ENCODE measurements at regions not wholly inside any gene's neighbourhood (a gene's known extent, or its start where the extent isn't known, plus 50 kb on each side); places are given as distances from the start of the nearest gene placed in this dataset.

GRCh38 chr2:234714711-234715110 lies 217.8 kb upstream of the ARL4C start:
- no TSS peak for BruUV-seq (replicated peaks)

GRCh38 chr2:234712421-234712935 lies 215.6 kb upstream of the ARL4C start:
- Histone ChIP-seq H3K4me3 (ENCODE audit: low read length) (no peak overlapping the region), H2AFZ (ENCODE audit: low read length) (no peak overlapping the region), H3K4me2 (ENCODE audit: low read length) (no peak overlapping the region), H3K27me3 (ENCODE audit: low read length) (no peaks in the 10 kb centered on the region), H3K36me3 (ENCODE audit: low read depth, low read length) (no peaks in the 10 kb centered on the region), H3K4me1 (ENCODE audit: insufficient read depth, low read length) (no peaks in the 10 kb centered on the region), H3K9me2 (replicated peaks; ENCODE audit: low read length) (no peaks in the 10 kb centered on the region), H3K9ac (ENCODE audit: low read length) (no peak overlapping the region), H4K20me1 (ENCODE audit: low read length) (no peaks in the 10 kb centered on the region), H3K9me3 (ENCODE audit: low read length) (no peaks in the 10 kb centered on the region), H3F3A (ENCODE audit: low read length, unreplicated experiment) (no peaks in the 10 kb centered on the region), H3K27ac (ENCODE audit: low read length) (no peak overlapping the region), H3K79me2 (ENCODE audit: low read length) (no peaks in the 10 kb centered on the region)
- ChIA-PET CTCF (no interaction called here), POLR2A (ENCODE audit: unreplicated experiment) (no interaction called here)
- DNase-seq = no peak
- BruUV-seq (replicated peaks) = no TSS peak
- ATAC-seq = no peak
- intact Hi-C loops (cut with micrococcal nuclease) = no loop called here
- no peak for TF ChIP-seq EZH2 (IDR thresholded peaks at IDR 0.05; ENCODE audit: low read length, unreplicated experiment)
- TF ChIP-seq CTCF (conservative IDR thresholded peaks at IDR 0.05; ENCODE audit: low read depth, low read length) = no peak
- no peak for TF ChIP-seq EZH2phosphoT487 (IDR thresholded peaks at IDR 0.05; ENCODE audit: borderline replicate concordance, low read length)

More at GRCh38 chr2:234714711-234715110, 217.8 kb upstream of the ARL4C start:
- Histone ChIP-seq H3K9me3 (ENCODE audit: low read length) (no peaks in the 10 kb centered on the region), H3K79me2 (ENCODE audit: low read length) (no peaks in the 10 kb centered on the region), H3K9me2 (replicated peaks; ENCODE audit: low read length) (no peaks in the 10 kb centered on the region), H3K4me2 (ENCODE audit: low read length) (no peak overlapping the region), H3K9ac (ENCODE audit: low read length) (no peak overlapping the region), H3K36me3 (ENCODE audit: low read depth, low read length) (no peaks in the 10 kb centered on the region), H3K27me3 (ENCODE audit: low read length) (no peaks in the 10 kb centered on the region), H3K4me1 (ENCODE audit: insufficient read depth, low read length) (no peaks in the 10 kb centered on the region), H3K4me3 (ENCODE audit: low read length) (no peak overlapping the region), H2AFZ (ENCODE audit: low read length) (no peak overlapping the region), H3F3A (ENCODE audit: low read length, unreplicated experiment) (no peaks in the 10 kb centered on the region), H3K27ac (ENCODE audit: low read length) (no peak overlapping the region), H4K20me1 (ENCODE audit: low read length) (no peaks in the 10 kb centered on the region)
- no peak for TF ChIP-seq CTCF (conservative IDR thresholded peaks at IDR 0.05; ENCODE audit: low read depth, low read length)
- no peak for TF ChIP-seq EZH2phosphoT487 (IDR thresholded peaks at IDR 0.05; ENCODE audit: borderline replicate concordance, low read length)
- TF ChIP-seq EZH2 (IDR thresholded peaks at IDR 0.05; ENCODE audit: low read length, unreplicated experiment) = no peak
- CTCF ChIA-PET = no interaction called here
- POLR2A ChIA-PET (ENCODE audit: unreplicated experiment) = interaction anchor here (0.5 kb wide), 1 partner anchor 59 kb away, joined by 3 read pairs; no protein-coding TSS in a partner anchor
- DNase-seq (no peak), ATAC-seq (no peak)
- intact Hi-C loops (cut with micrococcal nuclease) = no loop called here

- Histone ChIP-seq H3K9ac (ENCODE audit: low read length) (no peak overlapping the region), H3K27me3 (ENCODE audit: low read length) (no peaks in the 10 kb centered on the region), H3K4me2 (ENCODE audit: low read length) (no peak overlapping the region), H3K79me2 (ENCODE audit: low read length) (no peaks in the 10 kb centered on the region), H2AFZ (ENCODE audit: low read length) (no peak overlapping the region), H3K9me2 (replicated peaks; ENCODE audit: low read length) (no peaks in the 10 kb centered on the region), H3K4me1 (ENCODE audit: insufficient read depth, low read length) (no peaks in the 10 kb centered on the region), H3K4me3 (ENCODE audit: low read length) (no peak overlapping the region), H4K20me1 (ENCODE audit: low read length) (no peaks in the 10 kb centered on the region), H3K36me3 (ENCODE audit: low read depth, low read length) (no peaks in the 10 kb centered on the region), H3K27ac (ENCODE audit: low read length) (no peak overlapping the region), H3F3A (ENCODE audit: low read length, unreplicated experiment) (no peaks in the 10 kb centered on the region), H3K9me3 (ENCODE audit: low read length) (no peaks in the 10 kb centered on the region)
- BruUV-seq (replicated peaks) = no TSS peak
- ChIA-PET CTCF (no interaction called here), POLR2A (ENCODE audit: unreplicated experiment) (no interaction called here)
- no peak for ATAC-seq
- intact Hi-C loops (cut with micrococcal nuclease) = no loop called here
- TF ChIP-seq EZH2 (IDR thresholded peaks at IDR 0.05; ENCODE audit: low read length, unreplicated experiment) (no peak), CTCF (conservative IDR thresholded peaks at IDR 0.05; ENCODE audit: low read depth, low read length) (no peak), EZH2phosphoT487 (IDR thresholded peaks at IDR 0.05; ENCODE audit: borderline replicate concordance, low read length) (no peak)
- DNase-seq = no peak
These were observed 214.4 kb upstream of the ARL4C start for GRCh38 chr2:234711308-234711707.
